Lower lobe of right lung (tissue), 2 donors: ENCODE measurements at regions not wholly inside any gene's neighbourhood (a gene's known extent, or its start where the extent isn't known, plus 50 kb on each side); places are given as distances from the start of the nearest gene placed in this dataset.
A peak's percentile ranks its signal among the peaks of the same experiment; 100 is the strongest.

ENCODE experiments used
- ATAC-seq, 2 donors: fragments of 200-7000 bp; cut with Tn5 transposase; one replicate each; pipeline ENCODE4 v1.9.1; 2020 to 2022; ENCODE audit warnings: mild to moderate bottlenecking in 2 of 2, moderate library complexity in 2 of 2
- DNase-seq: peaks from one replicate; pipeline ENCODE4 v3.0.0-alpha.2; 2020
- H3K27ac ChIP-seq: fragments of 200-600 bp; one replicate; pipeline ENCODE4 v1.8.0; 2022
- H3K27me3 ChIP-seq: fragments of 200-600 bp; one replicate; pipeline ENCODE4 v1.8.0; 2022; ENCODE audit warnings: low read depth
- H3K36me3 ChIP-seq: fragments of 200-600 bp; one replicate; pipeline ENCODE4 v1.8.0; 2022; ENCODE audit warnings: mild to moderate bottlenecking
- H3K4me1 ChIP-seq: fragments of 200-600 bp; one replicate; pipeline ENCODE4 v1.8.0; 2022
- H3K4me3 ChIP-seq: fragments of 200-600 bp; one replicate; pipeline ENCODE4 v1.8.0; 2022; ENCODE audit warnings: mild to moderate bottlenecking
- H3K9me3 ChIP-seq: fragments of 200-600 bp; one replicate; pipeline ENCODE4 v1.8.0; 2022
- intact Hi-C: fragments of 100-400 bp; cut with DNase I; formaldehyde crosslinking; loops from one replicate; pipeline ENCODE4 v1.11.0; 2022
- TF ChIP-seq, protein P1 (sequence below): fragments of 200-600 bp; IDR thresholded peaks from one replicate; pipeline ENCODE4 v1.8.0; 2022; ENCODE audit warnings: antibody characterized with exemption, mild to moderate bottlenecking
- donor health status: DM: no; HTN: yes; CAD: no; lungs with severe emphysema.

DNA sequence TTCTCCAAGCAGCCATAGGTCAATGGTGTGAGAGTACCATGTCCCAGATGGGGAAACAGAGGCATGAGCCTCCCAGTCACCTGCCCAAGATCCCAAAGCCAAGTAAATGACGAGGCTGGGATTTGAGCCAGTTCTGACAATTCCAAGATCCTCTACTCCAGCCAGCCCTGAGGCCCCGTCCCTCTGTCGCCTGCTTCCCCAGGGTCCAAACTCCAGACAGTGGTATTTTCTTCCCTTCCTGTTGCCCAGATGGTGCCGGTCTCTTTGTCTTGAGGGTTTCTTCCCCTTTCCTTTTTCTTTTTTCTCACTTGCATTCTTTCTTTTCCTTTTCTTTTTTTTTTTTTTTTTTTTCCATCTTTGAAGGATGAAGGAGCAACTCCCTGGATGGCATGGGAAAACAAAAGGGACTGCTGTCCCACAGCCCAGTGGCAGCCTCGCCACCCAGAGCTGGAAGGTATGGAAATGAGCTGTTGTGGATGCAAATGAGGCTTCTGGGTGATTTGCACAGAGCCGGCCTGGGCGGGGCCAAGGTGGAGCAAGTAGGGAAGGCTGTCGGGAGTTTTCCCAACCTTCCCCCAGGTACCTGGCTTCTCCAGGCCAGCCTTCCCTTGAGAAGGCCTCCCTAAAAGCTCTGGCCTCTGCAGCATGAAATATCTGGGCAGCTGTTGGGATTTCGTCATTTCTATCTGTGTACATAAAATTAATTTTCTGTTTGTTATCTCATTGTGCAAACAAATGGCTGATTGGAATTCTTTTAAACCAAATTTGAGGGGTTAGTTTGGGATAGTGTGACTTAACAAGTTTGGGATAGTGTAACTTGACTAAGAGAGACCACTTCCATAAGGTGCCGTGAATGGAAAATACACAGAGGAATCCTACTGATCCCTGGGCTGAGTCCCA lies 146.8 kb downstream of the MN1 start:
- H3K4me3 ChIP-seq = no peak overlapping the region
- H3K36me3 ChIP-seq = no peaks in the 10 kb centered on the region
- H3K9me3 ChIP-seq = peaks cover 10% of the 10 kb centered on the region
- ATAC-seq (no peak), DNase-seq (no peak)
- H3K27me3 ChIP-seq = no peaks in the 10 kb centered on the region
- no peak overlapping the region for H3K27ac ChIP-seq
- TF ChIP-seq, protein P1, sequence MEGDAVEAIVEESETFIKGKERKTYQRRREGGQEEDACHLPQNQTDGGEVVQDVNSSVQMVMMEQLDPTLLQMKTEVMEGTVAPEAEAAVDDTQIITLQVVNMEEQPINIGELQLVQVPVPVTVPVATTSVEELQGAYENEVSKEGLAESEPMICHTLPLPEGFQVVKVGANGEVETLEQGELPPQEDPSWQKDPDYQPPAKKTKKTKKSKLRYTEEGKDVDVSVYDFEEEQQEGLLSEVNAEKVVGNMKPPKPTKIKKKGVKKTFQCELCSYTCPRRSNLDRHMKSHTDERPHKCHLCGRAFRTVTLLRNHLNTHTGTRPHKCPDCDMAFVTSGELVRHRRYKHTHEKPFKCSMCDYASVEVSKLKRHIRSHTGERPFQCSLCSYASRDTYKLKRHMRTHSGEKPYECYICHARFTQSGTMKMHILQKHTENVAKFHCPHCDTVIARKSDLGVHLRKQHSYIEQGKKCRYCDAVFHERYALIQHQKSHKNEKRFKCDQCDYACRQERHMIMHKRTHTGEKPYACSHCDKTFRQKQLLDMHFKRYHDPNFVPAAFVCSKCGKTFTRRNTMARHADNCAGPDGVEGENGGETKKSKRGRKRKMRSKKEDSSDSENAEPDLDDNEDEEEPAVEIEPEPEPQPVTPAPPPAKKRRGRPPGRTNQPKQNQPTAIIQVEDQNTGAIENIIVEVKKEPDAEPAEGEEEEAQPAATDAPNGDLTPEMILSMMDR = no peak
- no peaks in the 10 kb centered on the region for H3K4me1 ChIP-seq
- intact Hi-C loops = no loop called here

DNA sequence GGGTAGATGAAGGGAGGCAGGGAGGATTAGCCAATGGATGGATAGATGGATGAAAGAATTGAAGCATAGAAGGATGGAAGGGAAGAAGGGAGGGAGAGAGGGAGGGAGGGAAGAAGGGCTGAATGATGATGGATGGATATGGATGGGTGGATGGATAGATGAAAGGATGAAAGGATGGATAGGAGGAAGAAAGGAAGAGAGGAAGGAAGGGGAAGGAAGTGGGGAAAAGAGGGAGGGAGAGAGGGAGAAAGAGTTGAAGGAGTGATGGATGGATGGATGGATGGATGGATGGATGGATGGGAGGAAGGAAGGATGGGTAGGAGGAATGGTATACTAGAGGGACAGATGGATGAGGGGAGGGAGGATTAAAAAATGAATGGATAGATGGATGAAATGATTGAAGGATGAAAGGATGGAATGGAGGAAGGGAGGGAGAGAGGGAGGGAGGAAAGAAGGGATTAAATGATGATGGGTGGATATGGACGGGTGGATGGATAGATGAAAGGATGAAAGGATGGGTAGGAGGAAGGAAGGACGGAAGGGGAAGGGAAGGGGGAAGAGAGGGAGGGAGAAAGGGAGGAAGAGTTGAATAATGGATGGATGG lies 145.9 kb downstream of the MN1 start:
- Histone ChIP-seq H3K36me3 (no peaks in the 10 kb centered on the region), H3K27ac (no peak overlapping the region), H3K4me3 (no peak overlapping the region), H3K4me1 (no peaks in the 10 kb centered on the region), H3K27me3 (no peaks in the 10 kb centered on the region), H3K9me3 (peaks cover 10% of the 10 kb centered on the region)
- intact Hi-C loops = no loop called here
- ATAC-seq (no peak), DNase-seq (no peak)
- TF ChIP-seq, protein P1 = no peak

DNA sequence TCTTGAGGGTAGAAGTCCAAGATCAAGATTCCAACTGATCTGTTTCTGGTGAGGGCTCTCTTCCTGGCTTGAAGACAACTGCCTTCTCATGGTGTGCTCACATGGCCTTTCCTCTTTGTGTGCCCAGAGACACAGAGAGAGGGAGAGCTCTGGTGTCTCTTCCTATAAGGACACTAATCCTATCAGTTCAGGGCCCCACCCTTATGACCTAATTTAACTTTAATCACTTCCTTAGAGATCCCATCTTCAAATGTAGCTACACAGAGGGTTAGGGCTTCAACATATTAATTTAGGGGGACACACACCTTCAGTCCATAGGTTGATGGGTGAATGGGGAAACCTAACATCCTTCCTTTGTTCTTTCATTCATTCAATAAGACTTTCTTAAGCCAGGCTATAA lies 144.6 kb downstream of the MN1 start:
- H3K4me1 ChIP-seq = no peaks in the 10 kb centered on the region
- DNase-seq = no peak
- H3K36me3 ChIP-seq = no peaks in the 10 kb centered on the region
- no peak overlapping the region for H3K27ac ChIP-seq
- H3K9me3 ChIP-seq = peaks cover 10% of the 10 kb centered on the region
- H3K27me3 ChIP-seq = no peaks in the 10 kb centered on the region
- TF ChIP-seq, protein P1 = no peak
- intact Hi-C loops = no loop called here
- no peak overlapping the region for H3K4me3 ChIP-seq
- ATAC-seq = no peak

GRCh38 chr22:27660306-27660705 lies 141.2 kb downstream of the MN1 start:
- no peak for DNase-seq
- TF ChIP-seq, protein P1 = no peak
- no peaks in the 10 kb centered on the region for H3K36me3 ChIP-seq
- H3K27ac ChIP-seq = no peak overlapping the region
- H3K27me3 ChIP-seq = no peaks in the 10 kb centered on the region
- peaks cover 10% of the 10 kb centered on the region for H3K9me3 ChIP-seq
- peaks cover 10% of the 10 kb centered on the region for H3K4me1 ChIP-seq
- intact Hi-C loops = no loop called here
- no peak for ATAC-seq
- no peak overlapping the region for H3K4me3 ChIP-seq

DNA sequence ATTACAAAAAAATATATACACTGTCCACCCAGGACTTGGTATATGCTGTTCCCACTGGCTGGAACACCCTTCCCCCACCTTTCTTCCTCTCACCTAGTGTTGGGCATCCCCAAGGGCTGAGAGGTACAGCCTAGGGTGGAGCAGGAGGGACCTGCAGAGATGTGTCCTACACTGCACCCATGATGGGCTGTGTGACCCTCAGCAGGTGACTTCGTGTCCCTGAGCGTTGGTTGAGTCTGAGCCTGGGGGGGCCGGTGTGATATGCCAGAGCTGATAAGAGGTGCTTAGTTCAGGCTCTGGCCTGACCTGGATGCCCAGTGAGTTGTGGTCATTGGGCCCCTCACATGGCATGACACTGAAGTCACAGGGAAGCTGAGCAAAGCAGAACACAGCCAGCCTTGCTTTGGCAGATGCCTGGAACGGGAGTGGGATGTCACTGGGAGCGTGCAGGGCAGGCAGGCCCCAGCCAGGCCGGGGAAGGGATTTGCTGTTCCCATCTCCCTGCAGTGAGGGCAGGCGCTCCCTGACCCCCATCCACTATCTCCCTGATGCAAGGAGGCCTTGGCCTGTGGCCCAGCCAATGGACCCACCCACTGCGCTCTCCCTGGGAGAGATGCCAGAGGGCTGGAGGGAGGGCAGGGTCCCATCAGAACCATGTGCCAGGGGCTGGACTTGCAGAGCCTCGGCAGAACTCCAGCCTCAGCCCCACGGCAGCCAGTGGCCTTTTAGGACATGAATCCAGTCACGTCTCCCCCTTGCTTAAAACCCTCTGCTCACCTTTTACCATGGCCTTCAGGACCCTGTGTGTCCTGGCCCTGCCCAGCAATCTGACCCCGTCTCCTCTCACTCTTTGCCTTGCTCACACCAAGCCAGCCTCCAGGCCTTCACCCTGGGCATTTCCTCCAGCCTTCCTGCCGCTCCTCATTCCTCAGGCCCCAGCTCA lies 138.9 kb downstream of the MN1 start:
- TF ChIP-seq, protein P1 = no peak
- intact Hi-C loops = no loop called here
- Histone ChIP-seq H3K4me3 (no peak overlapping the region), H3K4me1 (peaks cover 10% of the 10 kb centered on the region), H3K27me3 (no peaks in the 10 kb centered on the region), H3K27ac (no peak overlapping the region), H3K9me3 (peaks cover 3% of the 10 kb centered on the region), H3K36me3 (no peaks in the 10 kb centered on the region)
- DNase-seq (no peak), ATAC-seq (peak; percentile 42 to 59)
